Transverse colon (tissue), 4 donors: ENCODE measurements at regions not wholly inside any gene's neighbourhood (a gene's known extent, or its start where the extent isn't known, plus 50 kb on each side); places are given as distances from the start of the nearest gene placed in this dataset.

ENCODE experiments used
- DNase-seq: peaks from one replicate; pipeline ENCODE4 v3.0.0-alpha.2; 2019
- H3K27ac ChIP-seq, 4 donors: fragments of 200-600 bp; sonication (generic); 2 replicates each; pipeline ENCODE4 v1.5.1; 2016 to 2018; ENCODE audit warnings: inconsistent platforms in 4 of 4
- H3K27me3 ChIP-seq: fragments of 200-600 bp; sonication (generic); 2 replicates; pipeline ENCODE4 v1.5.1; 2017; ENCODE audit warnings: inconsistent platforms
- H3K36me3 ChIP-seq, 4 donors: fragments of 200-600 bp; sonication (generic); 2 replicates each; pipeline ENCODE4 v1.5.1; 2017 to 2019; ENCODE audit warnings: inconsistent platforms in 4 of 4
- H3K4me1 ChIP-seq, 4 donors: fragments of 200-600 bp; sonication (generic); 2 replicates each; pipeline ENCODE4 v1.5.1; 2017 to 2020; ENCODE audit warnings: inconsistent platforms in 4 of 4
- H3K4me3 ChIP-seq, 4 donors: fragments of 200-600 bp; sonication (generic); 1 replicate in 1 of 4; 2 replicates in 3 of 4; pipeline versions ENCODE4 v1.5.1 to v1.6.1; 2017 to 2019; ENCODE audit warnings: inconsistent platforms in 4 of 4
- H3K9me3 ChIP-seq, 2 donors: fragments of 200-600 bp; sonication (generic); 2 replicates each; pipeline ENCODE4 v1.5.1; 2017 to 2019; ENCODE audit warnings: inconsistent platforms in 2 of 2
- EP300 ChIP-seq: sonication (generic); formaldehyde crosslinking; IDR thresholded peaks from one replicate; pipeline ENCODE4 v1.6.1; 2017; ENCODE audit warnings: antibody characterized with exemption, low read depth
- POLR2A ChIP-seq: fragments of 450-650 bp; IDR thresholded peaks from one replicate; pipeline ENCODE4 v1.6.1; 2016; ENCODE audit warnings: antibody characterized with exemption, mild to moderate bottlenecking, moderate library complexity
- POLR2AphosphoS5 ChIP-seq, 3 donors: sonication (generic); formaldehyde crosslinking; IDR thresholded peaks; one replicate each; pipeline ENCODE4 v1.6.1; 2016; ENCODE audit warnings: antibody characterized with exemption in 3 of 3
- WGBS, 2 donors: methylation state at CpG; one replicate each; pipeline ENCODE4 v1.1.5; 2018; ENCODE audit warnings: low coverage in 1 of 2; 5-methylcytosine and 5-hydroxymethylcytosine counted together
- in situ Hi-C, 4 donors: fragments of 200-750 bp; cut with MboI; loops; one replicate each; pipeline versions ENCODE4 v1.15.0 to v1.15.1; 2017; ENCODE audit warnings: low sequenced_read_pairs in 3 of 4, low pct_ligation_motif_present in 1 of 4, low pct_unique_long_range_greater_than_20kb in 1 of 4
- intact Hi-C: fragments of 100-400 bp; cut with DNase I; formaldehyde crosslinking; loops from one replicate; pipeline ENCODE4 v1.15.1; 2023; ENCODE audit warnings: low total_unique reads
- TF ChIP-seq, protein P1 (sequence below), 5 experiments: fragments of 200-600 bp in 3 of 5; fragments of 450-650 bp in 2 of 5; sonication (generic) in 3 of 5; IDR thresholded peaks; 1 replicate in 2 of 5; 2 replicates in 3 of 5; pipeline ENCODE4 v1.5.1; 2016 to 2017; ENCODE audit warnings: antibody characterized with exemption in 5 of 5, inconsistent platforms in 3 of 5, mild to moderate bottlenecking in 2 of 5, moderate library complexity in 1 of 5

DNA sequence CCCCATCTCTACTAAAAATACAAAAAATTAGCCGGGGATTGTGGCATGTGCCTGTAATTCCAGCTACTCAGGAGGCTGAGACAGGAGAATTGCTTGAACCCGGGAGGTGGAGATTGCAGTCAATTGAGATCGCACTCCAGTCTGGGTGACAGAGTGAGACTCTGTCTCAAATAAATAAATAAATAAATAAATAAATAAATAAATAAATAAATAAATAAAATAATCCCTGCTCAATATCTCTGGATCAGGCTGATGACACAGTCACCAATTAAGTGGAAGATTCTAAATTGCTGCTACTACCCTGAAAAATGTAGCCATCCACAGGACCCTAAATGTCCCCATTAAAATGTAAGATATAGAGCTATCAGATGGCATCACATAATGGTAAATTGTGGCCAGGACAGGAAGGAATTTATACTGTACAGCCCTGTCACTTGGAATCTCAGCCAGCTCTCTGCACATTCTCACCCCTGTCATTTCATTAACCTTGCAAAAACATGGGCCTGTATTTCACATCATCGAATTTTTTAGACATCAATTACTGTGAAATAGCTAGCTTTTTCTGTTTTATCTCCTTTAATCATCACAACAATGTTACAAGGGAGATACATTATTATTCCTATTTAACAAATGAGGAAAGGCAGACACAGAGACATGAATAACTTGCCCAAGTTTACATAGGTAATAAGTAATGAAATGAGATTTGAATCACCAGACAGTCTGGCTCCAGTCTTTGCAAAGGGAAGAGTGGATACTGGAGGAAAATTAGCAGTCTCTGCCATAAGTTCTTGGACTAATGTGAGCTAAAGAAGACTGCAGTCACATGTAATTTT, 56.7 kb upstream of the NTPCR start:
- intact Hi-C loops (no loop called here), in situ Hi-C loops (no loop called here)
- TF ChIP-seq, protein P1, sequence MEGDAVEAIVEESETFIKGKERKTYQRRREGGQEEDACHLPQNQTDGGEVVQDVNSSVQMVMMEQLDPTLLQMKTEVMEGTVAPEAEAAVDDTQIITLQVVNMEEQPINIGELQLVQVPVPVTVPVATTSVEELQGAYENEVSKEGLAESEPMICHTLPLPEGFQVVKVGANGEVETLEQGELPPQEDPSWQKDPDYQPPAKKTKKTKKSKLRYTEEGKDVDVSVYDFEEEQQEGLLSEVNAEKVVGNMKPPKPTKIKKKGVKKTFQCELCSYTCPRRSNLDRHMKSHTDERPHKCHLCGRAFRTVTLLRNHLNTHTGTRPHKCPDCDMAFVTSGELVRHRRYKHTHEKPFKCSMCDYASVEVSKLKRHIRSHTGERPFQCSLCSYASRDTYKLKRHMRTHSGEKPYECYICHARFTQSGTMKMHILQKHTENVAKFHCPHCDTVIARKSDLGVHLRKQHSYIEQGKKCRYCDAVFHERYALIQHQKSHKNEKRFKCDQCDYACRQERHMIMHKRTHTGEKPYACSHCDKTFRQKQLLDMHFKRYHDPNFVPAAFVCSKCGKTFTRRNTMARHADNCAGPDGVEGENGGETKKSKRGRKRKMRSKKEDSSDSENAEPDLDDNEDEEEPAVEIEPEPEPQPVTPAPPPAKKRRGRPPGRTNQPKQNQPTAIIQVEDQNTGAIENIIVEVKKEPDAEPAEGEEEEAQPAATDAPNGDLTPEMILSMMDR (IDR thresholded peaks at IDR 0.05) = no peak
- TF ChIP-seq POLR2A = no peak
- TF ChIP-seq EP300 = no peak
- no peak for TF ChIP-seq POLR2AphosphoS5 (IDR thresholded peaks at IDR 0.05)
- Histone ChIP-seq H3K27me3 (no peaks in the 10 kb centered on the region), H3K9me3 (no peaks in the 10 kb centered on the region), H3K27ac (no peak overlapping the region), H3K36me3 (no peaks in the 10 kb centered on the region), H3K4me1 (no peaks in the 10 kb centered on the region), H3K4me3 (no peak overlapping the region)
- no peak for DNase-seq
- 50 to 86% methylated on average over 1 to 4 of the region's 4 CpGs for WGBS, 2 donors

DNA sequence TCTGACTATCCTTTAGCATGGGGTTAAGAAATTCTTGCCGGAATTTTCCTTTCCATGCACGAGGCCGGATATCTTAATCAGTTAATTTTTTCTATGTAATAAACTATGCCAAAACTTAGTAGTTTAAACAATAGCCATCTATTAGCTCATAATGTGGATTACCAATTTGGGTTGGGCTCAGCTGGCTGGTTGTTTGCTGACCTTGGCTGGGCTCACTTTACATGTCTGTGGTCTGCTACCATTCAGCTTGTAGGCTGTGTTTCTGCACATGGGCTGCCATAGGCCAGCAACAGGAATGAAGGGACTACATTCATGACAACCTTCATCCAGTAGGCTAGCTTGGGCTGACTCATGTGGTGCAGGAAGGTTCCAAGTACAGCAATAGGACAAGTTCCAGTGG, 56.0 kb upstream of the NTPCR start:
- Histone ChIP-seq H3K9me3 (no peaks in the 10 kb centered on the region), H3K27me3 (no peaks in the 10 kb centered on the region), H3K4me1 (no peaks in the 10 kb centered on the region), H3K27ac (no peak overlapping the region), H3K4me3 (no peak overlapping the region), H3K36me3 (no peaks in the 10 kb centered on the region)
- no peak for DNase-seq
- in situ Hi-C loops = no loop called here
- 76 to 95% methylated on average over 3 of the region's 3 CpGs for WGBS, 2 donors
- intact Hi-C loops = no loop called here
- no peak for TF ChIP-seq EP300
- TF ChIP-seq, protein P1 (IDR thresholded peaks at IDR 0.05) = no peak
- TF ChIP-seq POLR2A = no peak
- no peak for TF ChIP-seq POLR2AphosphoS5 (IDR thresholded peaks at IDR 0.05)

DNA sequence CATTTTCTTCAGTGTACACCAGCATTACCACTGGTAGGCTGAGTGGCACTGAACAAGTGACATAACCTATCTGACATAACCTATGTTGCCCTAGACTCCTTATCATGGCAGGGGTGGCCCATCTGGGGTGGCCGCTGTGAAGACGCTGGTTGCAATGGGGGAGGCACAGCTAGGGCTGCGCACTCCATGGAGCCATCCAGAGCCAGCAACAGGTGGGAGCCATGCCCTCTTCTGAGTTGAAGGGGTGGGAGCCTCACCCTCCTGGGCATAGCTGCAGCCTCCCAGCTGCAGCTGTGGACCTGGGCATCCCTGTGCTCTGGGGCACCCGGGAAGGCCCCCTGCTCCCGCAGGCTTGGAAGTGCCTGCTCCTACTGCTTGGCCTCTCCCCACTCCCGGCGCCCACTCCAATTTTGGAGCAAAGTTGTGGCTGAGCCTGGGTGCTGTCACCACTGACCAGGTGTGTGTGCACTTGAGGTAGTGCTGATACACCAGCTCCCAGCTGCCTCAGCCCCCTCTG, 52.4 kb upstream of the NTPCR start:
- Histone ChIP-seq H3K27ac (no peak overlapping the region), H3K9me3 (no peaks in the 10 kb centered on the region), H3K27me3 (no peaks in the 10 kb centered on the region), H3K4me1 (peaks cover 3 to 23% (median 17%) of the 10 kb centered on the region in 4 donors), H3K36me3 (no peaks in the 10 kb centered on the region), H3K4me3 (no peak overlapping the region)
- 92% methylated on average over 4 of the region's 7 CpGs; no CpG with 5 or more reads in 1 of the 2 donors for WGBS, 2 donors
- DNase-seq = no peak
- in situ Hi-C loops (no loop called here), intact Hi-C loops (no loop called here)
- TF ChIP-seq, protein P1 (IDR thresholded peaks at IDR 0.05) = no peak
- TF ChIP-seq POLR2AphosphoS5 (IDR thresholded peaks at IDR 0.05) = no peak
- no peak for TF ChIP-seq EP300
- TF ChIP-seq POLR2A = no peak

DNA sequence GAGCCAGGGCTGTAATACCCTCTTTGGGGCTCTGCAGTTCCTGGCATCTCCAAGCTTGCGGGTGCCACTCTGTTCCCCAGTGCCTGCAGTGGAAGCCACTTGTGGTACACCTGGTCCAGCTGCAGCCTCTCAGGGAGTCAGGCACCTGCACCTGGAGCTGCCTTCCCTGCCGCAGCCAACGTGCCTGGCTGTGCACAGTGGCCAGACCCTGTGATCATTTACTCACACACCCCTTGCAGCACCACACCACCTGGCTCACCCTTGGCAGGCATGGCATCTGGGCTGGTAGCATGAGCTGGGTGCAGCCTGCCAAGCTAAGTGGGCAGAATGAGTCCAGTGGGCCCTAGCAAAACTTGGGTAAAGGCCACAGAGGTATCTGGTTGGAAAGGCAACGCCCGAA, 51.1 kb upstream of the NTPCR start:
- Histone ChIP-seq H3K27me3 (no peaks in the 10 kb centered on the region), H3K4me1 (peaks cover 3 to 36% (median 25%) of the 10 kb centered on the region in 4 donors), H3K27ac (no peak overlapping the region), H3K36me3 (no peaks in the 10 kb centered on the region), H3K9me3 (no peaks in the 10 kb centered on the region), H3K4me3 (no peak overlapping the region)
- intact Hi-C loops = no loop called here
- TF ChIP-seq EP300 (no peak), POLR2A (no peak), POLR2AphosphoS5 (IDR thresholded peaks at IDR 0.05) (no peak)
- TF ChIP-seq, protein P1 (IDR thresholded peaks at IDR 0.05) = no peak
- no peak for DNase-seq
- 86% methylated on average over 5 of the region's 5 CpGs; no CpG with 5 or more reads in 1 of the 2 donors for WGBS, 2 donors
- in situ Hi-C loops = no loop called here
